ENCODE measurements at regions not wholly inside any gene's neighbourhood (a gene's known extent, or its start where the extent isn't known, plus 50 kb on each side); places are given as distances from the start of the nearest gene placed in this dataset.

DNA sequence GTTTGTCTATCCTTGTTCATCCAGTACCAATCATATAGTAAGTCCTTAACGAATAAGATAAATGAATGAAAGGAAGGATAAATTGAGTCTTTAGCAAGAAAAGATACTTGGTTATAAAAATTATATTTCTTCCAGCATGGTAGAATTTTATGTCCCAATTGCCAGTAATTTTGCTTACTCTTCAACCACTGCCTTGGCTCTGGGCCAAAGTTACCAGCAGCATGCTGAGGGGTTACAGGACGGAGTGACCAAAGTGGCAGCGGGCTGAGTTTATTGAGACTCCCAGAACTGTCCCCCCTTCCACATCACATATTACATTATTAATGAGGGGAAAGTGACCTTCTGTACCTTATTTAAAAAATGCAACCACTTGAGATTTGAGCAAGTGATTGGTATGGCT is 121.7 kb downstream of the RASGEF1B start:
- TF ChIP-seq, protein P1, sequence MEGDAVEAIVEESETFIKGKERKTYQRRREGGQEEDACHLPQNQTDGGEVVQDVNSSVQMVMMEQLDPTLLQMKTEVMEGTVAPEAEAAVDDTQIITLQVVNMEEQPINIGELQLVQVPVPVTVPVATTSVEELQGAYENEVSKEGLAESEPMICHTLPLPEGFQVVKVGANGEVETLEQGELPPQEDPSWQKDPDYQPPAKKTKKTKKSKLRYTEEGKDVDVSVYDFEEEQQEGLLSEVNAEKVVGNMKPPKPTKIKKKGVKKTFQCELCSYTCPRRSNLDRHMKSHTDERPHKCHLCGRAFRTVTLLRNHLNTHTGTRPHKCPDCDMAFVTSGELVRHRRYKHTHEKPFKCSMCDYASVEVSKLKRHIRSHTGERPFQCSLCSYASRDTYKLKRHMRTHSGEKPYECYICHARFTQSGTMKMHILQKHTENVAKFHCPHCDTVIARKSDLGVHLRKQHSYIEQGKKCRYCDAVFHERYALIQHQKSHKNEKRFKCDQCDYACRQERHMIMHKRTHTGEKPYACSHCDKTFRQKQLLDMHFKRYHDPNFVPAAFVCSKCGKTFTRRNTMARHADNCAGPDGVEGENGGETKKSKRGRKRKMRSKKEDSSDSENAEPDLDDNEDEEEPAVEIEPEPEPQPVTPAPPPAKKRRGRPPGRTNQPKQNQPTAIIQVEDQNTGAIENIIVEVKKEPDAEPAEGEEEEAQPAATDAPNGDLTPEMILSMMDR (IDR thresholded peaks at IDR 0.05), result no peak
- no peak for TF ChIP-seq POLR2A (IDR thresholded peaks at IDR 0.05)

Data from right lobe of liver (tissue), 4 donors.